HS-27A (cell line): ENCODE measurements at regions not wholly inside any gene's neighbourhood (a gene's known extent, or its start where the extent isn't known, plus 50 kb on each side); places are given as distances from the start of the nearest gene placed in this dataset.
A peak's percentile ranks its signal among the peaks of the same experiment; 100 is the strongest.
"Not testable (repeated sequence)": the region's sequence is repeated elsewhere in the genome, so short reads cannot be mapped to it uniquely, and the experiment has no call there.

Source experiments
- DNase-seq: peaks from one replicate; pipeline ENCODE4 v3.0.0-alpha.2; 2012; ENCODE audit warnings: low read depth, missing footprints

GRCh38 chr6:27772261-27773001 is 139.8 kb downstream of the OR2B2 start:
- DNase-seq = no peak

- no peak for DNase-seq
These were observed 141.0 kb downstream of the OR2B2 start for GRCh38 chr6:27771235-27771634.

- DNase-seq = no peak
These were observed 141.5 kb downstream of the OR2B2 start for GRCh38 chr6:27770724-27771123.

GRCh38 chr6:27768556-27768955 is 143.6 kb downstream of the OR2B2 start:
- DNase-seq = no peak

GRCh38 chr6:27767851-27768250 is 144.3 kb downstream of the OR2B2 start:
- DNase-seq = no peak

- no peak for DNase-seq
These were observed 145.8 kb downstream of the OR2B2 start for GRCh38 chr6:27766405-27766804.

- no peak for DNase-seq
These were observed 147.1 kb downstream of the OR2B2 start for GRCh38 chr6:27765028-27765590.

- no peak for DNase-seq
These were observed 150.8 kb downstream of the OR2B2 start for GRCh38 chr6:27761391-27761790.

GRCh38 chr6:27760464-27760863 is 151.7 kb downstream of the OR2B2 start:
- no peak for DNase-seq

- no peak for DNase-seq
These were observed 152.3 kb downstream of the OR2B2 start for GRCh38 chr6:27759930-27760329.

GRCh38 chr6:27758491-27758890 is 153.7 kb downstream of the OR2B2 start:
- DNase-seq = no peak

- DNase-seq = no peak
These were observed 154.9 kb downstream of the OR2B2 start for GRCh38 chr6:27757307-27757706.

- DNase-seq = no peak
These were observed 156.4 kb downstream of the OR2B2 start for GRCh38 chr6:27755768-27756167.

- no peak for DNase-seq
These were observed 157.8 kb downstream of the OR2B2 start for GRCh38 chr6:27754408-27754782.

- peak; percentile 80 for DNase-seq
These were observed 158.4 kb downstream of the OR2B2 start for GRCh38 chr6:27753668-27754407.

GRCh38 chr6:27752038-27752885 is 159.9 kb downstream of the OR2B2 start:
- DNase-seq = peak; percentile 80

GRCh38 chr6:27748661-27749060 is 163.5 kb downstream of the OR2B2 start:
- no peak for DNase-seq

- no peak for DNase-seq
These were observed 164.6 kb downstream of the OR2B2 start for GRCh38 chr6:27747637-27748036.

GRCh38 chr6:27746860-27747259 is 165.3 kb downstream of the OR2B2 start:
- DNase-seq = not testable (repeated sequence)

GRCh38 chr6:27743787-27744186 is 168.4 kb downstream of the OR2B2 start:
- no peak for DNase-seq

- DNase-seq = no peak
These were observed 169.2 kb downstream of the OR2B2 start for GRCh38 chr6:27742833-27743573.

GRCh38 chr6:27739902-27740301 is 172.3 kb downstream of the OR2B2 start:
- DNase-seq = not testable (repeated sequence)
